ENCODE measurements at regions not wholly inside any gene's neighbourhood (a gene's known extent, or its start where the extent isn't known, plus 50 kb on each side); places are given as distances from the start of the nearest gene placed in this dataset.

GRCh38 chr16:55242667-55243066 is 81.3 kb upstream of the IRX6 start:
- no peak for DNase-seq

- no peak for DNase-seq
These were observed 75.9 kb upstream of the IRX6 start for GRCh38 chr16:55248058-55248457.

- DNase-seq, result no peak
These were observed 75.5 kb upstream of the IRX6 start for GRCh38 chr16:55248494-55248893.

- DNase-seq, result no peak
These were observed 74.6 kb upstream of the IRX6 start for GRCh38 chr16:55249361-55249760.

- DNase-seq, result no peak
These were observed 74.1 kb upstream of the IRX6 start for GRCh38 chr16:55249936-55250335.

GRCh38 chr16:55250701-55251100 is 73.3 kb upstream of the IRX6 start:
- DNase-seq, result no peak

GRCh38 chr16:55251151-55251550 is 72.9 kb upstream of the IRX6 start:
- no peak for DNase-seq

- DNase-seq, result no peak
These were observed 71.4 kb upstream of the IRX6 start for GRCh38 chr16:55252577-55252976.

- no peak for DNase-seq
These were observed 70.0 kb upstream of the IRX6 start for GRCh38 chr16:55253987-55254386.

GRCh38 chr16:55255733-55256282 is 68.2 kb upstream of the IRX6 start:
- no peak for DNase-seq

GRCh38 chr16:55256412-55257016 is 67.5 kb upstream of the IRX6 start:
- no peak for DNase-seq

GRCh38 chr16:55257966-55258613 is 65.9 kb upstream of the IRX6 start:
- no peak for DNase-seq

GRCh38 chr16:55261301-55261700 is 62.7 kb upstream of the IRX6 start:
- no peak for DNase-seq

GRCh38 chr16:55263271-55264250 is 60.4 kb upstream of the IRX6 start:
- DNase-seq, result no peak

- no peak for DNase-seq
These were observed 59.1 kb upstream of the IRX6 start for GRCh38 chr16:55264949-55265348.

- DNase-seq, result no peak
These were observed 58.1 kb upstream of the IRX6 start for GRCh38 chr16:55265926-55266325.

GRCh38 chr16:55271945-55272513 is 52.0 kb upstream of the IRX6 start:
- no peak for DNase-seq

GRCh38 chr16:55272744-55273143 is 51.3 kb upstream of the IRX6 start:
- DNase-seq, result no peak

GRCh38 chr16:55273356-55273755 is 50.6 kb upstream of the IRX6 start:
- no peak for DNase-seq

- no peak for DNase-seq
These were observed 50.0 kb upstream of the IRX6 start for GRCh38 chr16:55273959-55274358.

Measured in NCI-H524 treated with DMSO at 0.1 percent for 48 hours (cell line).